ENCODE measurements at regions not wholly inside any gene's neighbourhood (a gene's known extent, or its start where the extent isn't known, plus 50 kb on each side); places are given as distances from the start of the nearest gene placed in this dataset.

DNA sequence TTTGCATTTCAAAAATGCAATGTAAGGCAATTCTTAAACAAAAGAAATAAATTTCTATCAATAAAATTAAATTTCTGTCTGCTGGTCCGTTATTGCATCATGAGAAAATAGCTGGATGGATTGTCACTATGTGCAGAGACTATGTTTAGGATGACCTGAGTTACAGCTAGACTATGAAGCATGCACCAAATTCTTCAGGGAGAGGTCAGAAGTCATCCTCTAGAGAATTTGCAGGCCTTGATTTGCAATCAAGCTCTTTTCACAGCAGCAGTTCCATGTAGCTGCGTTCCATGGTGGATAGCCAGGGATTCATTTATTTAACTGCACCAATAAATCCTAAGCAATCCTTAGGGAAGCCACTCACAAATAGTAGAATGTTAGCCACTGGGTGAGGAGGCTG lies 253.7 kb downstream of the MSRB3 start:
- TF ChIP-seq, protein P1, sequence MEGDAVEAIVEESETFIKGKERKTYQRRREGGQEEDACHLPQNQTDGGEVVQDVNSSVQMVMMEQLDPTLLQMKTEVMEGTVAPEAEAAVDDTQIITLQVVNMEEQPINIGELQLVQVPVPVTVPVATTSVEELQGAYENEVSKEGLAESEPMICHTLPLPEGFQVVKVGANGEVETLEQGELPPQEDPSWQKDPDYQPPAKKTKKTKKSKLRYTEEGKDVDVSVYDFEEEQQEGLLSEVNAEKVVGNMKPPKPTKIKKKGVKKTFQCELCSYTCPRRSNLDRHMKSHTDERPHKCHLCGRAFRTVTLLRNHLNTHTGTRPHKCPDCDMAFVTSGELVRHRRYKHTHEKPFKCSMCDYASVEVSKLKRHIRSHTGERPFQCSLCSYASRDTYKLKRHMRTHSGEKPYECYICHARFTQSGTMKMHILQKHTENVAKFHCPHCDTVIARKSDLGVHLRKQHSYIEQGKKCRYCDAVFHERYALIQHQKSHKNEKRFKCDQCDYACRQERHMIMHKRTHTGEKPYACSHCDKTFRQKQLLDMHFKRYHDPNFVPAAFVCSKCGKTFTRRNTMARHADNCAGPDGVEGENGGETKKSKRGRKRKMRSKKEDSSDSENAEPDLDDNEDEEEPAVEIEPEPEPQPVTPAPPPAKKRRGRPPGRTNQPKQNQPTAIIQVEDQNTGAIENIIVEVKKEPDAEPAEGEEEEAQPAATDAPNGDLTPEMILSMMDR (conservative IDR thresholded peaks at IDR 0.05 in 1 of 2, IDR thresholded peaks at IDR 0.05 in 1 of 2; ENCODE audit: low read depth in 1 of 2, low read length in 2 of 2): no peak
- TF ChIP-seq EZH2 (IDR thresholded peaks at IDR 0.05; ENCODE audit: low read length, missing control alignments): no peak

Measured in fibroblast of lung (primary cell).